ENCODE measurements at regions not wholly inside any gene's neighbourhood (a gene's known extent, or its start where the extent isn't known, plus 50 kb on each side); places are given as distances from the start of the nearest gene placed in this dataset.

GRCh38 chr5:74056107-74056788, 430.3 kb downstream of the ARHGEF28 start:
- Histone ChIP-seq H3K79me2 (ENCODE audit: control insufficient read depth in 1 of 2, insufficient read depth in 2 of 2, low read length in 2 of 2) (no peaks in the 10 kb centered on the region), H3K18ac (ENCODE audit: extremely low read depth, low read length) (no peak overlapping the region), H4K5ac (ENCODE audit: insufficient read length, low read depth, low read length) (no peak overlapping the region), H3K36me3 (ENCODE audit: control insufficient read depth in 2 of 4, insufficient read depth in 4 of 4, low read length in 3 of 4) (no peaks in the 10 kb centered on the region), H4K91ac (replicated peaks; ENCODE audit: insufficient read length, low read length) (no peak overlapping the region), H3K4me1 (replicated peaks in 1 of 4; ENCODE audit: control insufficient read depth in 3 of 4, insufficient read depth in 4 of 4, low read length in 3 of 4) (peaks cover 0 to 2% (median 0%) of the 10 kb centered on the region in 4 experiments; a peak in 1 of 7 replicates), H3K14ac (ENCODE audit: insufficient read length) (no peak overlapping the region), H3K4ac (replicated peaks; ENCODE audit: insufficient read length, low read depth, low read length) (no peak overlapping the region), H4K8ac (ENCODE audit: extremely low read depth, insufficient read depth, low read length) (no peak overlapping the region), H2BK20ac (ENCODE audit: low read length) (no peak overlapping the region), H3K23ac (ENCODE audit: insufficient read length) (no peak overlapping the region), H3K4me2 (ENCODE audit: insufficient read depth in 1 of 2, low read depth in 2 of 2, low read length in 2 of 2) (no peak overlapping the region), H3K4me3 (ENCODE audit: extremely low read depth in 1 of 4, insufficient read depth in 2 of 4, low read depth in 3 of 4, low read length in 4 of 4) (no peak overlapping the region), H3K9ac (replicated peaks in 1 of 4; ENCODE audit: extremely low read depth in 1 of 4, low read depth in 3 of 4, low read length in 3 of 4) (no peak overlapping the region), H3K79me1 (ENCODE audit: low read depth, low read length) (no peaks in the 10 kb centered on the region), H3K27ac (ENCODE audit: low read depth, low read length) (no peak overlapping the region), H4K20me1 (replicated peaks in 1 of 2; ENCODE audit: control insufficient read depth in 1 of 2, insufficient read depth in 2 of 2, low read length in 2 of 2) (no peaks in the 10 kb centered on the region), H3K9me3 (ENCODE audit: insufficient read depth in 2 of 2, low read depth in 1 of 2, low read length in 1 of 2) (no peaks in the 10 kb centered on the region), H2BK15ac (ENCODE audit: low read length) (no peak overlapping the region), H3K23me2 (ENCODE audit: low read depth, low read length) (peaks cover 3% of the 10 kb centered on the region; the same call in 1 of the 2 replicates), H3K27me3 (replicated peaks in 1 of 4; ENCODE audit: control insufficient read depth in 3 of 4, extremely low read depth in 1 of 4, insufficient read depth in 3 of 4, low read length in 3 of 4) (no peaks in the 10 kb centered on the region; a peak in 1 of 7 replicates), H2BK120ac (replicated peaks; ENCODE audit: low read depth, low read length) (no peak overlapping the region), H2BK12ac (ENCODE audit: low read depth, low read length) (no peak overlapping the region), H2BK5ac (ENCODE audit: low read depth, low read length) (no peak overlapping the region), H2AK5ac (ENCODE audit: low read depth, low read length) (no peak overlapping the region), H2AFZ (ENCODE audit: low read length) (peak overlapping the region; percentile 2; the same call in 1 of the 2 replicates), H3K56ac (replicated peaks; ENCODE audit: insufficient read length, low read depth, low read length) (no peak overlapping the region)
- DNase-seq (ENCODE audit: low read depth in 1 of 2, low spot score in 2 of 2) (no peak), FAIRE-seq (no peak)
- ChIA-PET POLR2A (ENCODE audit: partially characterized antibody) (no interaction called here), CTCF (ENCODE audit: partially characterized antibody) (interaction anchor here (0.6 to 1.9 kb wide), 21 partner anchors 9 to 592 kb away, joined by 3 to 7 read pairs (median 3); no protein-coding TSS in a partner anchor)
- 92% methylated on average over 7 of the region's 7 CpGs; no CpG with 5 or more reads in 1 of the 2 experiments for WGBS, 2 experiments (ENCODE audit: extremely low coverage in 1 of 2, insufficient coverage in 1 of 2, insufficient read length in 1 of 2, insufficient replicate concordance in 2 of 2, low coverage in 1 of 2, low lambda C conversion rate in 2 of 2, missing lambda C conversion rate in 1 of 2)
- no peak for TF ChIP-seq SP1 (IDR thresholded peaks at IDR 0.05; ENCODE audit: low read depth, low read length)
- no peak for TF ChIP-seq GABPA (IDR thresholded peaks at IDR 0.05; ENCODE audit: borderline replicate concordance, insufficient read depth, low read length)
- TF ChIP-seq CTBP2 (IDR thresholded peaks at IDR 0.05; ENCODE audit: borderline replicate concordance, insufficient read depth, insufficient read length, low read length), result no peak
- no peak for TF ChIP-seq RBBP5 (IDR thresholded peaks at IDR 0.05; ENCODE audit: borderline replicate concordance, low read depth, low read length)
- TF ChIP-seq RNF2 (IDR thresholded peaks at IDR 0.05; ENCODE audit: borderline replicate concordance, low read depth, low read length, missing control alignments, poor library complexity, severe bottlenecking), result no peak
- TF ChIP-seq SP4 (IDR thresholded peaks at IDR 0.05; ENCODE audit: low read length), result no peak
- no peak for TF ChIP-seq KDM5A (IDR thresholded peaks at IDR 0.05; ENCODE audit: low read length)
- TF ChIP-seq TAF7 (optimal IDR thresholded peaks at IDR 0.05; ENCODE audit: borderline replicate concordance, low read depth, low read length), result no peak
- no peak for TF ChIP-seq EZH2 (IDR thresholded peaks at IDR 0.05; ENCODE audit: low read depth, low read length, severe bottlenecking)
- TF ChIP-seq POU5F1 (IDR thresholded peaks at IDR 0.05; ENCODE audit: low read depth, low read length), result no peak
- no peak for TF ChIP-seq E2F6 (IDR thresholded peaks at IDR 0.05)
